ENCODE measurements at regions not wholly inside any gene's neighbourhood (a gene's known extent, or its start where the extent isn't known, plus 50 kb on each side); places are given as distances from the start of the nearest gene placed in this dataset.

- TF ChIP-seq, protein P1, sequence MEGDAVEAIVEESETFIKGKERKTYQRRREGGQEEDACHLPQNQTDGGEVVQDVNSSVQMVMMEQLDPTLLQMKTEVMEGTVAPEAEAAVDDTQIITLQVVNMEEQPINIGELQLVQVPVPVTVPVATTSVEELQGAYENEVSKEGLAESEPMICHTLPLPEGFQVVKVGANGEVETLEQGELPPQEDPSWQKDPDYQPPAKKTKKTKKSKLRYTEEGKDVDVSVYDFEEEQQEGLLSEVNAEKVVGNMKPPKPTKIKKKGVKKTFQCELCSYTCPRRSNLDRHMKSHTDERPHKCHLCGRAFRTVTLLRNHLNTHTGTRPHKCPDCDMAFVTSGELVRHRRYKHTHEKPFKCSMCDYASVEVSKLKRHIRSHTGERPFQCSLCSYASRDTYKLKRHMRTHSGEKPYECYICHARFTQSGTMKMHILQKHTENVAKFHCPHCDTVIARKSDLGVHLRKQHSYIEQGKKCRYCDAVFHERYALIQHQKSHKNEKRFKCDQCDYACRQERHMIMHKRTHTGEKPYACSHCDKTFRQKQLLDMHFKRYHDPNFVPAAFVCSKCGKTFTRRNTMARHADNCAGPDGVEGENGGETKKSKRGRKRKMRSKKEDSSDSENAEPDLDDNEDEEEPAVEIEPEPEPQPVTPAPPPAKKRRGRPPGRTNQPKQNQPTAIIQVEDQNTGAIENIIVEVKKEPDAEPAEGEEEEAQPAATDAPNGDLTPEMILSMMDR (IDR thresholded peaks at IDR 0.05; ENCODE audit: extremely low read depth, low read depth, low read length) = no peak
- Histone ChIP-seq H3K9me3 (ENCODE audit: low read depth, low read length) (no peaks in the 10 kb centered on the region), H3K79me2 (ENCODE audit: insufficient read depth, low read length) (no peaks in the 10 kb centered on the region), H3K4me1 (ENCODE audit: insufficient read depth, low read length) (no peaks in the 10 kb centered on the region), H2AFZ (ENCODE audit: low read length) (no peak overlapping the region), H3K27ac (ENCODE audit: low read depth, low read length) (no peak overlapping the region), H4K20me1 (ENCODE audit: insufficient read depth, low read length) (no peaks in the 10 kb centered on the region), H3K27me3 (ENCODE audit: insufficient read depth, low read length) (no peaks in the 10 kb centered on the region), H3K36me3 (ENCODE audit: insufficient read depth, low read length) (no peaks in the 10 kb centered on the region), H3K4me3 (ENCODE audit: insufficient read depth, low read length) (no peak overlapping the region), H3K4me2 (ENCODE audit: insufficient read depth, low read length) (no peak overlapping the region)
- no peak for DNase-seq (ENCODE audit: insufficient read length, low spot score, missing footprints)
Measured at GRCh38 chr19:29117926-29118325, 95.0 kb downstream of the UQCRFS1 start.

DNA sequence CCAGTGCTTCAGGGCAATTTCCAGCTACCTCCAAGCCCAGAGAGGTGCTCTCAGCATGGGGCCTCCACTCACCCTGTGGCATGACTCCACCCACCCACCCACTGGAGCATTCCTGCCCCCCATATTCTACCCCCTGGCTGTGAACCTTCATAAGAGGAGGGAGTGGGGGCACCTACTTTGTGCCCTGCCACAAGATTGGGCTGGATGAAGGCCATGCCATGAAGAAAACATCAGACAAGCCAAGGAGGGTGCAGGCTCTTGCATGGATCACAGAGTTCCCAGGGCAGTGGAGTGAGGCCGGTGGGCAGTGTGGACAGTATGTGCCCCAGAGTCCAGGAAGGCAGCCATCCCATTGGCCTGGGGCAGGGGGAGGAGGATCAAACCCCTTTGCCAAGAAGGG lies 97.8 kb downstream of the UQCRFS1 start:
- H3K4me3 ChIP-seq (ENCODE audit: insufficient read depth, low read length) = no peak overlapping the region
- H2AFZ ChIP-seq (ENCODE audit: low read length) = no peak overlapping the region
- DNase-seq (ENCODE audit: insufficient read length, low spot score, missing footprints) = no peak
- TF ChIP-seq, protein P1 (IDR thresholded peaks at IDR 0.05; ENCODE audit: extremely low read depth, low read depth, low read length) = no peak
- no peak overlapping the region for H3K4me2 ChIP-seq (ENCODE audit: insufficient read depth, low read length)
- H4K20me1 ChIP-seq (ENCODE audit: insufficient read depth, low read length) = no peaks in the 10 kb centered on the region
- H3K9me3 ChIP-seq (ENCODE audit: low read depth, low read length) = no peaks in the 10 kb centered on the region
- H3K4me1 ChIP-seq (ENCODE audit: insufficient read depth, low read length) = no peaks in the 10 kb centered on the region
- H3K36me3 ChIP-seq (ENCODE audit: insufficient read depth, low read length) = no peaks in the 10 kb centered on the region
- no peaks in the 10 kb centered on the region for H3K27me3 ChIP-seq (ENCODE audit: insufficient read depth, low read length)
- H3K79me2 ChIP-seq (ENCODE audit: insufficient read depth, low read length) = no peaks in the 10 kb centered on the region
- H3K27ac ChIP-seq (ENCODE audit: low read depth, low read length) = no peak overlapping the region

DNA sequence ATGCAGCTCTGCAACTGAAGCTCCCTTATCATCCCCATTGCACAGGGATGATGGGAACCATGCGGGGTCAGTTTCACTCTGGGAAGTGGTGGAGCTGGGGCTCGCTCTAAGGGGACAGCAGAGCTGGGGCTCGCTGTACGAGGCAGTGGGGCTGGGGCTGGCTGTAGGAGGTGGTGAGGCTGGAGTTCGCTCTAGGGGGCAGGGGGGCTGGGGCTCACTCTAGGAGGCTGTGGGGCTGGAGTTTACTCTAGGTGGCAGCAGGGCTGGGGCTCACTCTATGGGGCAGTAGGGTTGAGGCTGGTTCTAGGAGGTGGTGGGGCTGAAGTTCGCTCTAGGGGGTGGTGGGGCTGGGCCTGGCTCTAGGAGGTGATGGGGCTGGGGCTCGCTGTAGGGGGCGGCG lies 99.1 kb downstream of the UQCRFS1 start:
- Histone ChIP-seq H3K36me3 (ENCODE audit: insufficient read depth, low read length) (no peaks in the 10 kb centered on the region), H3K4me2 (ENCODE audit: insufficient read depth, low read length) (no peak overlapping the region), H3K27me3 (ENCODE audit: insufficient read depth, low read length) (no peaks in the 10 kb centered on the region), H3K4me3 (ENCODE audit: insufficient read depth, low read length) (no peak overlapping the region), H3K9me3 (ENCODE audit: low read depth, low read length) (no peaks in the 10 kb centered on the region), H3K79me2 (ENCODE audit: insufficient read depth, low read length) (no peaks in the 10 kb centered on the region), H3K4me1 (ENCODE audit: insufficient read depth, low read length) (no peaks in the 10 kb centered on the region), H4K20me1 (ENCODE audit: insufficient read depth, low read length) (no peaks in the 10 kb centered on the region), H2AFZ (ENCODE audit: low read length) (no peak overlapping the region), H3K27ac (ENCODE audit: low read depth, low read length) (no peak overlapping the region)
- TF ChIP-seq, protein P1 (IDR thresholded peaks at IDR 0.05; ENCODE audit: extremely low read depth, low read depth, low read length) = no peak
- no peak for DNase-seq (ENCODE audit: insufficient read length, low spot score, missing footprints)

DNA sequence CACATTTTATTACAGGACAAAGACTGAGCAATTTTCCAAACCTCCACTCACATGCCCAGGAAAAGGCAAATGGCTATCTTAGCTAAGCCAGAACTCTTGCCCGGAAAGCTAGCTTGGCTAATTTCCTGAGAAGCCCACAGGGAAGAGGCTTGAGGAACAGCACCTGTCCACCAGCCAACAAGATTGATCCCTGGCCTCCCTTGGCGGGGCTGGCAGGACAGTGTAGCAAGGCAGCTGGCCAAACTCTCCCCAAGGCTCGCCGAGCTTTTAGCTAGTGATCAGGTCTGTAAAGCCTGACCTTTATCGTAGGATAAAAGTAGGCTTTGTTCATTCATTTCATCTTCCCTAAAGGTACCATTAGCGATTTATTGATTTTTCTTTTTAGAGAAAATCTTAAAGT lies 101.4 kb downstream of the UQCRFS1 start:
- Histone ChIP-seq H3K27ac (ENCODE audit: low read depth, low read length) (no peak overlapping the region), H4K20me1 (ENCODE audit: insufficient read depth, low read length) (no peaks in the 10 kb centered on the region), H3K36me3 (ENCODE audit: insufficient read depth, low read length) (no peaks in the 10 kb centered on the region), H3K4me1 (ENCODE audit: insufficient read depth, low read length) (no peaks in the 10 kb centered on the region), H3K9me3 (ENCODE audit: low read depth, low read length) (no peaks in the 10 kb centered on the region), H3K27me3 (ENCODE audit: insufficient read depth, low read length) (no peaks in the 10 kb centered on the region), H3K4me3 (ENCODE audit: insufficient read depth, low read length) (no peak overlapping the region), H3K79me2 (ENCODE audit: insufficient read depth, low read length) (no peaks in the 10 kb centered on the region), H3K4me2 (ENCODE audit: insufficient read depth, low read length) (no peak overlapping the region), H2AFZ (ENCODE audit: low read length) (no peak overlapping the region)
- no peak for DNase-seq (ENCODE audit: insufficient read length, low spot score, missing footprints)
- TF ChIP-seq, protein P1 (IDR thresholded peaks at IDR 0.05; ENCODE audit: extremely low read depth, low read depth, low read length) = no peak

Data from osteoblast (primary cell).